22Rv1 (cell line): ENCODE measurements at regions not wholly inside any gene's neighbourhood (a gene's known extent, or its start where the extent isn't known, plus 50 kb on each side); places are given as distances from the start of the nearest gene placed in this dataset.

Experiments used
- H3K27ac ChIP-seq: fragments of 450-650 bp; 2 replicates; pipeline ENCODE4 v1.5.1; 2017
- ZFX ChIP-seq: fragments of 450-650 bp; IDR thresholded peaks from 2 replicates; pipeline ENCODE4 v1.6.1; 2017; ENCODE audit warnings: antibody characterized with exemption, borderline replicate concordance
- TF ChIP-seq, protein P1 (sequence below): fragments of 450-650 bp; IDR thresholded peaks from 2 replicates; pipeline ENCODE4 v1.5.1; 2017; ENCODE audit warnings: mild to moderate bottlenecking

DNA sequence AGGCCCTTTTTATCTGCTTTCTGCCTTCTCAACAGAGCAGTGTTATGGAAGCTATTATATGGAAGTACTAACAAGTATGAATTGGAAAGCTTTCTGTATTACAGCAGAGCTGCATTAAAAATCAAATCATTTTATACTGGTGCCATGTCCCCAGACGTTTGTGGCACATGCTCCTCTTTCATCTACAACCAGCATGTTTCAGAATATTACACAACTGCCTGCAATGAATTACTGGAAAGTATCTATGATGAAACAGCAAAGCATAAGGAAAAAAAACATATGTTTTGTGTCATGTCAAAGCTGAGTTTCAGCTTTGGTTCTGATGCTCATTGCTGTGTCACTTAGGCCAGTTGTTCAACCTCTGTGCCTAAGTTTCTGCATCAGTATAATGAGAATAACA lies 576.8 kb downstream of the GBA3 start:
- TF ChIP-seq ZFX = no peak
- TF ChIP-seq, protein P1, sequence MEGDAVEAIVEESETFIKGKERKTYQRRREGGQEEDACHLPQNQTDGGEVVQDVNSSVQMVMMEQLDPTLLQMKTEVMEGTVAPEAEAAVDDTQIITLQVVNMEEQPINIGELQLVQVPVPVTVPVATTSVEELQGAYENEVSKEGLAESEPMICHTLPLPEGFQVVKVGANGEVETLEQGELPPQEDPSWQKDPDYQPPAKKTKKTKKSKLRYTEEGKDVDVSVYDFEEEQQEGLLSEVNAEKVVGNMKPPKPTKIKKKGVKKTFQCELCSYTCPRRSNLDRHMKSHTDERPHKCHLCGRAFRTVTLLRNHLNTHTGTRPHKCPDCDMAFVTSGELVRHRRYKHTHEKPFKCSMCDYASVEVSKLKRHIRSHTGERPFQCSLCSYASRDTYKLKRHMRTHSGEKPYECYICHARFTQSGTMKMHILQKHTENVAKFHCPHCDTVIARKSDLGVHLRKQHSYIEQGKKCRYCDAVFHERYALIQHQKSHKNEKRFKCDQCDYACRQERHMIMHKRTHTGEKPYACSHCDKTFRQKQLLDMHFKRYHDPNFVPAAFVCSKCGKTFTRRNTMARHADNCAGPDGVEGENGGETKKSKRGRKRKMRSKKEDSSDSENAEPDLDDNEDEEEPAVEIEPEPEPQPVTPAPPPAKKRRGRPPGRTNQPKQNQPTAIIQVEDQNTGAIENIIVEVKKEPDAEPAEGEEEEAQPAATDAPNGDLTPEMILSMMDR = no peak
- no peak overlapping the region for H3K27ac ChIP-seq

GRCh38 chr4:23268072-23268771 lies 575.5 kb downstream of the GBA3 start:
- H3K27ac ChIP-seq = no peak overlapping the region
- TF ChIP-seq, protein P1 = no peak
- no peak for TF ChIP-seq ZFX

- no peak overlapping the region for H3K27ac ChIP-seq
- TF ChIP-seq, protein P1 = no peak
- TF ChIP-seq ZFX = no peak
These were observed 573.7 kb downstream of the GBA3 start for GRCh38 chr4:23266401-23266800.

DNA sequence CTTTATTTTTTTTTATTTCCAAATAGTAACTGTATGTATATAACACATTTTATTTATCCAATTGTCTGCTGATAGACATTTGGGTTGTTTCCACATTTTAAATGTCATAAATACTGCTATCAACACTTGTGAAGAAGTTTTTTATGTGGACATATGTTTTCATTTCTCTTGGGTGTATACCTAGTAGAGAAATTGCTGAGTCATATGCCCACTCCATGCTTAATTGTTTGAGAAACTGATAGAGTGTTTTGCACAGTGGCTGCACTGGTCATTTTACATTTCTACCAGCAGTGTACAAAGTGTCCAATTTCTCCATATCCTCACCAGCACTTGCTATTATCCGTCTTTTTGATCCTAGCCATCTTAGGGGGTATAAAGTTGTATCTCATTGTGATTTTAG lies 567.8 kb downstream of the GBA3 start:
- TF ChIP-seq, protein P1 = no peak
- no peak for TF ChIP-seq ZFX
- H3K27ac ChIP-seq = no peak overlapping the region

- H3K27ac ChIP-seq = no peak overlapping the region
- TF ChIP-seq, protein P1 = no peak
- TF ChIP-seq ZFX = no peak
These were observed 552.6 kb downstream of the GBA3 start for GRCh38 chr4:23245203-23245832.

GRCh38 chr4:23242962-23243361 lies 550.2 kb downstream of the GBA3 start:
- no peak for TF ChIP-seq ZFX
- TF ChIP-seq, protein P1 = no peak
- no peak overlapping the region for H3K27ac ChIP-seq

DNA sequence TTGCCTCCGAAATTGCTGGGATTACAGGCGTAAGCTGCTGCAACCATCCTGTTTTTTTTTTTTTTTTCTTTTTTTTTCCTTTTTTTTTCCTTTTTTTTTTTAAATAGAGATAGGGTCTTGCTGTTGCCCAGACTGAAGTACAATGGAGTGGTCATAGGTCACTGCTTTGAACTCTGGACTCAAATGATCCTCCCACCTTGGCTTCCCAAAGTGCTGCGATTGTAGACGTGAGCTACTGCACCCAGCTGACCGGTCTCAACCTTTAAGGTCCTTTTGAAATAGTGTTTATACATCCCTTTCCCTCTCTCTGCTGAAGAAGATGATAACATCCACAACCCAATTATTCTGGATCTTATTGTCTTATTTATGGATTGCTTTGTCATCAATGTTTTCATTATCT lies 548.7 kb downstream of the GBA3 start:
- no peak for TF ChIP-seq ZFX
- TF ChIP-seq, protein P1 = no peak
- no peak overlapping the region for H3K27ac ChIP-seq
